NCI-H510A treated with DMSO at 0.1 percent for 48 hours (cell line): ENCODE measurements at regions not wholly inside any gene's neighbourhood (a gene's known extent, or its start where the extent isn't known, plus 50 kb on each side); places are given as distances from the start of the nearest gene placed in this dataset.

Experiments
- DNase-seq: peaks from one replicate; lab custom pipeline; 2025; lab: John Stamatoyannopoulos, UW

- no peak for DNase-seq
Observed at GRCh38 chr1:213723187-213723586, 264.6 kb upstream of the PROX1 start.

GRCh38 chr1:213724640-213725536 lies 262.9 kb upstream of the PROX1 start:
- no peak for DNase-seq

DNA sequence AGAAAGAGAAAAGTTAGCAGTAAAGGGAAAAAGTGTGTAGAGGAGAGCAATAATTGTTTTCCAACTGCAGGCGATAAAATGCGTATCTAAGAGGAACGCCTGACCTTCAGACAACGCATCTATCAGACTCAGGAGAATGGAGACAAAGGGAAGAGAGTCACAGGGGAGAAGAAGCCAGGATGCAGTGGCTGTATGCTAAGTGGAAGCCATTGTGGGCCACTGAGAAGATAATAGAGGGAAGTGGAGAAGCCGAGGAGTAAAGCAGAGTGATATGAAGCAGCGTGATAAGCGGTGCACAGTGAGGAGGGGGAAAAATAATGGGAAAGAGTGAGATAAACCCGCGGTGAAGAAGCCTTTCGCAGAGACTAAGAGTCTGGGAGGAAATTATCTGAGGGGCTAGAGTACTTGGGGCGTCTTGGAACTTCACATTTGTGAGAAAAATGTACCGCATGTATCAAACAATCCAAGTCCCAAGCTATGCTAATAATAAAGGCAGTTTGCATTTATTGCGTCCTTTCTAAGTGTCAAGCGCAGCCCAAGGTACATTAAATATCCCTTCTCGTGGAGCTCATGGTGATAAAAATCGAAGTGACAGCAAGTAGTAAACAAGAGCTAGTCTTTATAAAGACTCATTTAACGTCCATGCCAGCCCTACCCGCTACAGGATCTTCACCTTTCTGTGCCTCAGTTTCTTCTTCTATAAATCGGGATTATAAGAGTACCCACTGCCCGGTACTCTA lies 259.8 kb upstream of the PROX1 start:
- no peak for DNase-seq

- DNase-seq, result no peak
Observed at GRCh38 chr1:213728593-213729536, 258.9 kb upstream of the PROX1 start.

DNA sequence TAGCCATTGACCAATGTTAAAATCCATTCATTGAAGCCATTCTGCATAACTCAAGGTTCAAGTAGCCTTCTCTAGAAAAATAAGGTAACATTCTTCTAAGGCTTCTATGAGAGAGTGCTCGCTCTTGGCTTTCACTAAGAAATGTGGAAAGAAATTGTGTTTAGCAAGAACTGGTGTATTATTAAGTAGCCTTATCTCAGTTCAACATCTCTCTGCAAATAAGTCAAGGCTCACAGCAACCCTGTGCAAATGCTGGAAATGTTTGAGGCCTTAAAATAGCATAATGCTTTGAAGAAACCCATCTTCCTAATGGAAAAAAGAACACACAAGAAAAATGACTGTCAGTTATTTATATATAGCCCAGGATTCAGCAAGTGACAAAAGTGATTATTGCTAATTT lies 254.1 kb upstream of the PROX1 start:
- no peak for DNase-seq

DNA sequence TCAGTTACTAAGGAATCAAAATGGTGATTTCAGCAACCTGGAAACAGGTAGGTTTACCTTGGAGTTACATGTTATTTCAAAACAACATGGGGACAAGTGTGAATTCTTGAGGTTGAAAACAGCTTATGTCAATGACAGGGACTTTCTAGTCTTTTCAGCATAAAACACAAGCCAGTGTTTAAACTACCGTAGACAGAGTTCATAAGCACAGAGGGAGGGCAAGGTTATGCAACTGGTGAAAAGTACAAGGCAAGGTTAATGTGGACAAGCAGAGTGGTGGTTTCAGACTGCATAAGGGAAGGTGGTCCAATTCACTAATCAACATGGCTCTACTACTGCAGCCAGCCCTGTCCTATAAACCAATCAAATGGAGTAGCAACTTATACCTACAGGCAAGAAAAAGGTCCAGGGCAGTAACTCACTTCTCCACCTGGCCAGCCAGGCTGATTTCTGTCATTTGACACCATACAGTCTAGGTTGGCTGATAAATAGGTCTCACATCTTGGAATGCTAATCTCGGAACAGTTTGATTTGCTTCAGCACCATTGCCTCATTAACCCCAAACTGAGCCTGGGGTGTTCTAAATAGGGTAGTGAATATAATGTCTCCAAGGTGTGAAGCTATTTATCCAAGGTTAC lies 250.3 kb upstream of the PROX1 start:
- peak; percentile 8 for DNase-seq

DNA sequence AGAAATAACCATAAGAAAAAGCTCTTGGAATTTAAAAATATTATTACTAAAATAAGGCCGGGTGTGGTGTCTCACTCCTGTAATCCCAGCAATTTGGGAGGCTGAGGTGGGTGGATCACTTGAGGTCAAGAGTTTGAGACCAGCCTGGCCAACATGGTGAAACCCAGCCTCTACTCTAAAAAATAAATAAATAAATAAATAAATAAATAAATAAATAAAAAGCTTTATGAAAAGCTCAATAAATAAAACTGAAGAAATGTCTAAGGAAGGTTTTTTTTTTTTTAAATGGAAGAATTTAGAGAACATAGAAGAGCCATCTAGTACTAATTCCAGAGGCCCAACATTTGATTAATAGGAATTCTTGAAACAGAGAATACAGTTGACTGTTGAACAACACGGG lies 249.1 kb upstream of the PROX1 start:
- no peak for DNase-seq

- DNase-seq, result no peak
Observed at GRCh38 chr1:213742992-213743391, 244.8 kb upstream of the PROX1 start.

DNA sequence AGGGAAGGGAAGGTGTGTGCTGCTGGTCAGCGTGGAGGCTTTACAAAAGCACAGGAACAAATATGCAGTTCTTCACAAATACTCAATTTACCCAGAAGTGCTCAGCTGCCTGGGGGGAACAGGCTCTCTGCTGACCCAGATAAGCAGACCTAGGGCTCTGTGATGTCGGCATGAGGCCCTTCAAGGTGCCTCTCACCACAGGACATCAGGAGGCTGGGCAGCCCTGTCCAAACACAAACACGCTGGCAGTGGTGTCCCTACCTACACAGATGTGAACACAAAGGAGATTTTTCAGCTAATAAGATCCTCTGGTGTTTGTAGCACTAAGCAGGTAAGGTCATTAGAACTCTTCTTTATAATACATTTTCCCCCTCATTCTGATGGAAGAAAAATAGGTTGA lies 243.0 kb upstream of the PROX1 start:
- peak; percentile 31 for DNase-seq

DNA sequence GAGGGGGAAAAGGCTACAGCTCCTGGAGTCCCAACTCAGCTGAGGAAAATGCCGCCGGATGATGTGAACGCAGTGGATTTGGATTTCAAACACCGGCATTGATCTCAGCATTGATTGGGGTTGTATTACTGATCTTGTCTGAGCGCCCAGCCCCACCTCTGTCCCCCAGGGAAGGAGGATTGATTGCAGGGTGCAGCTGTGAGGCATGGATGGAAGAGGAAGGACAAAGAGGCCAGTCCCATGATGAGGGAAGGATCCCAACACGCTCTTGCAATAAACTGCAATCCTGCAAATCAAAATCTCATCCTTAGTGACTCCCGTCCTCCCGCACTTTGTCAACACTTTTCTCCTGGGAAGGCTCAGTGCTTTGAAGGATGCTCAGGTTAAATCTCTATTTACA lies 242.3 kb upstream of the PROX1 start:
- DNase-seq, result no peak

- no peak for DNase-seq
Observed at GRCh38 chr1:213749558-213749957, 238.2 kb upstream of the PROX1 start.

DNA sequence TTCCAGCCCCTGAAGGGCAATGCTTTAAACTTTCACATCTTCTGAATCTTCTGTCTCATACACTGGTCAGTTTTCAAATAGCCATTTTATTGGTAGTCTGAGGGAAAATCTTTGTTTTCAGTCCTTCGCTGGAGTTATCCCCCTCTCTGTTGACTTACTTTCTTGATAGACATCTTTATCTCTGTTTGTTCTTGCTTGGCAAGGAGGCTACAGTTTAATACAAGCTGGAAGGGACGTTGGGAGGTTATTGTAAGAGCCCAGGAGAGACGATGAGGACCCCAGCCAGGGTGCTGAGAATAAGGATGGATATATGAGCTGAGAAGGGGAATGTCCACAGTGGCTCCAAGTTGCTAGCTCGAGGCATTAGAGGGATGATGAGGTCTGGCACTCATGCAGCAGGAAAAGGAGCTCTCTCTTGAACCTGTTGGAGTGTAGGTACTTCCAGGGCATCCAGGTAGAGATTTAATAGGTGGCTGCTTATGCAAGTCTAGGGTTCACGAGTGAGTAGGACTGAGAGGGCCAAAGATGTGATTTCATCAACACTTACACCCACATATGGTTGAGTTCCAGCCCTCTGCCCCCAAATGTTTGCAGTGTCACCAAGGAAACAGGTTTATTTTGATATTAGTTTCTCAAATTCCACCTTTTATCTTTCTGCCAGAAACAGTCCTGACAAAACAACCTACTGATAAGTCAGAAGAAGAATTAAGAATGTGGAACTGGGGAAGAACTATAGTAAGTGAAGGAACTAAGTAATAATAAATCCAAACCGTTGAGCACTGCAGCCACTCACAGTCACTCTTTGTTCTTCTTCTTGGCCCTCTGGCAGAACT lies 237.3 kb upstream of the PROX1 start:
- no peak for DNase-seq

- no peak for DNase-seq
Observed at GRCh38 chr1:213751064-213751397, 236.7 kb upstream of the PROX1 start.

GRCh38 chr1:213759359-213760181 lies 228.2 kb upstream of the PROX1 start:
- peak; percentile 16 for DNase-seq

- DNase-seq, result no peak
Observed at GRCh38 chr1:213761845-213762407, 225.8 kb upstream of the PROX1 start.

GRCh38 chr1:213767683-213768082 lies 220.1 kb upstream of the PROX1 start:
- DNase-seq, result no peak

- DNase-seq, result no peak
Observed at GRCh38 chr1:213772128-213773063, 215.4 kb upstream of the PROX1 start.

- DNase-seq, result no peak
Observed at GRCh38 chr1:213773975-213774374, 213.8 kb upstream of the PROX1 start.

GRCh38 chr1:213776969-213777368 lies 210.8 kb upstream of the PROX1 start:
- DNase-seq, result no peak
